Loucy (cell line): ENCODE measurements at regions not wholly inside any gene's neighbourhood (a gene's known extent, or its start where the extent isn't known, plus 50 kb on each side); places are given as distances from the start of the nearest gene placed in this dataset.

Experiments
- CTCF ChIP-seq: fragments of 200-600 bp; sonication (generic); conservative IDR thresholded peaks from 2 replicates; pipeline ENCODE4 v1.5.1; 2014; ENCODE audit warnings: mild to moderate bottlenecking, antibody characterized with exemption, low read length
- EZH2phosphoT487 ChIP-seq: fragments of 200-600 bp; IDR thresholded peaks from 2 replicates; pipeline ENCODE4 v1.6.1; 2018; ENCODE audit warnings: antibody characterized with exemption, mild to moderate bottlenecking, moderate library complexity, borderline replicate concordance

GRCh38 chr7:25486656-25487055 is 258.4 kb upstream of the NPVF start:
- TF ChIP-seq CTCF (no peak), EZH2phosphoT487 (no peak)
